Gastroesophageal sphincter (tissue), 3 donors: ENCODE measurements at regions not wholly inside any gene's neighbourhood (a gene's known extent, or its start where the extent isn't known, plus 50 kb on each side); places are given as distances from the start of the nearest gene placed in this dataset.
"Not testable (repeated sequence)": the region's sequence is repeated elsewhere in the genome, so short reads cannot be mapped to it uniquely, and the experiment has no call there.

Source experiments
- CTCF ChIP-seq, 4 experiments: fragments of 200-600 bp in 2 of 4; fragments of 450-650 bp in 2 of 4; sonication (generic) in 1 of 4; IDR thresholded peaks; one replicate each; pipeline ENCODE4 v1.5.1; 2017 to 2019; ENCODE audit warnings: antibody characterized with exemption in 4 of 4, mild to moderate bottlenecking in 2 of 4, moderate library complexity in 2 of 4
- EP300 ChIP-seq: sonication (generic); formaldehyde crosslinking; IDR thresholded peaks from one replicate; pipeline ENCODE4 v1.6.1; 2017; ENCODE audit warnings: antibody characterized with exemption, mild to moderate bottlenecking
- POLR2A ChIP-seq, 2 donors: fragments of 450-650 bp; IDR thresholded peaks; one replicate each; pipeline ENCODE4 v1.6.1; 2017; ENCODE audit warnings: antibody characterized with exemption in 2 of 2, mild to moderate bottlenecking in 2 of 2, moderate library complexity in 1 of 2
- POLR2AphosphoS5 ChIP-seq: sonication (generic); formaldehyde crosslinking; IDR thresholded peaks from one replicate; pipeline ENCODE4 v1.6.1; 2017; ENCODE audit warnings: antibody characterized with exemption

- not testable (repeated sequence) for TF ChIP-seq CTCF (IDR thresholded peaks at IDR 0.05); POLR2A (IDR thresholded peaks at IDR 0.05); POLR2AphosphoS5; EP300
These were observed 853.4 kb downstream of the TRAM1L1 start for GRCh38 chr4:116231999-116232398.
